Body of pancreas (tissue), 4 donors: ENCODE measurements at regions not wholly inside any gene's neighbourhood (a gene's known extent, or its start where the extent isn't known, plus 50 kb on each side); places are given as distances from the start of the nearest gene placed in this dataset.

Experiments used
- POLR2A ChIP-seq, 3 donors: fragments of 450-650 bp; IDR thresholded peaks; one replicate each; pipeline ENCODE4 v1.6.1; 2016; ENCODE audit warnings: antibody characterized with exemption in 3 of 3, mild to moderate bottlenecking in 2 of 3
- TF ChIP-seq, protein P1 (sequence below), 7 experiments: fragments of 450-650 bp in 4 of 7; fragments of 200-600 bp in 3 of 7; sonication (generic) in 3 of 7; IDR thresholded peaks; one replicate each; pipeline ENCODE4 v1.5.1; 2016 to 2019; ENCODE audit warnings: antibody characterized with exemption in 7 of 7

DNA sequence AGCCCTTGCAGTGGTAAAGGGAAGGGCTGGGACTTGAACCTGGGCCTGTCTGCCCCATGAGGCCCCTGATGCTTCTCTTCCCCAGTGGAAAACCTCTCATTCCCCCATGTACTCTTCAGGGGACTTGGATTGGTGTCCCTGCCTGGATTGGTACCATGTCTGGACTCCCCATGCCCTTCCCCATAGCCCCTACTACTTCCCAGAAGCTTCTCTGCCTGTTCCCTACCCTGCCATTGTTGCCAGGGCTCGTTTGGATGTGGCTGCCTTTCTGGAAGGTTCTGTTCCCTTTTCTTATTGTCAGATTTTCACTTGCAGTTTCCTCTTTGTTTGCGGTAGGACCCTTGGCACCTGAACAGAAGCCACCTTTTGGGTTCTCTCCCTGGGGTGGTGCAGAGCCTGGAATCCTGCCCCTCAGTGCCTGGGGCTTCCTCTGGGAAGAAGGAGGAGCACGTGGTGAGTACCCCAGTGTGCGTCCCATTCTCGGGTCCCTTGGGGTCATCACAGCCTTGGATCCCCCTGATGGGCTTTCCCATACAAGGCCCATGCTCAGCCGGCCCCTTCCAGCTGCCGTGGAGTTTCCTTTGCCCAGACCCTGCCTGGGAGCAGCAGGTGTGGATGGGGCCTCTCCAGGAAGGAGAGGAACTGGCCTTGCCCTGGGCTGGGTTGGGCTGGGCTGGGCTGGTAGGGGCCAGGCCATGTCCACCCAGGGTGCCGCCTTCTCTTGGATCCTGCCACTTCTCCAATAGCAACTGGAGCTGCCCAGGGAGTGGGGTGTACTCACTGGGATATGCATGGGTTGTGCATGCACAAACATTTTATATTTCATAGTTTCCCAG is 281.1 kb downstream of the PTPRU start:
- TF ChIP-seq, protein P1, sequence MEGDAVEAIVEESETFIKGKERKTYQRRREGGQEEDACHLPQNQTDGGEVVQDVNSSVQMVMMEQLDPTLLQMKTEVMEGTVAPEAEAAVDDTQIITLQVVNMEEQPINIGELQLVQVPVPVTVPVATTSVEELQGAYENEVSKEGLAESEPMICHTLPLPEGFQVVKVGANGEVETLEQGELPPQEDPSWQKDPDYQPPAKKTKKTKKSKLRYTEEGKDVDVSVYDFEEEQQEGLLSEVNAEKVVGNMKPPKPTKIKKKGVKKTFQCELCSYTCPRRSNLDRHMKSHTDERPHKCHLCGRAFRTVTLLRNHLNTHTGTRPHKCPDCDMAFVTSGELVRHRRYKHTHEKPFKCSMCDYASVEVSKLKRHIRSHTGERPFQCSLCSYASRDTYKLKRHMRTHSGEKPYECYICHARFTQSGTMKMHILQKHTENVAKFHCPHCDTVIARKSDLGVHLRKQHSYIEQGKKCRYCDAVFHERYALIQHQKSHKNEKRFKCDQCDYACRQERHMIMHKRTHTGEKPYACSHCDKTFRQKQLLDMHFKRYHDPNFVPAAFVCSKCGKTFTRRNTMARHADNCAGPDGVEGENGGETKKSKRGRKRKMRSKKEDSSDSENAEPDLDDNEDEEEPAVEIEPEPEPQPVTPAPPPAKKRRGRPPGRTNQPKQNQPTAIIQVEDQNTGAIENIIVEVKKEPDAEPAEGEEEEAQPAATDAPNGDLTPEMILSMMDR (IDR thresholded peaks at IDR 0.05) = no peak
- no peak for TF ChIP-seq POLR2A (IDR thresholded peaks at IDR 0.05)
